ENCODE measurements at regions not wholly inside any gene's neighbourhood (a gene's known extent, or its start where the extent isn't known, plus 50 kb on each side); places are given as distances from the start of the nearest gene placed in this dataset.

- TF ChIP-seq EZH2 (IDR thresholded peaks at IDR 0.05; ENCODE audit: insufficient read depth, poor library complexity, severe bottlenecking) (no peak), EZH2phosphoT487 (IDR thresholded peaks at IDR 0.05; ENCODE audit: insufficient read depth, low read depth) (no peak)
Measured at GRCh38 chr2:172223601-172224054, 120.9 kb upstream of the DLX2 start.

Data from GM23248 (cell line).